Fibroblast of lung (primary cell): ENCODE measurements at regions not wholly inside any gene's neighbourhood (a gene's known extent, or its start where the extent isn't known, plus 50 kb on each side); places are given as distances from the start of the nearest gene placed in this dataset.
A peak's percentile ranks its signal among the peaks of the same experiment; 100 is the strongest.

Source experiments
- DNase-seq, 2 donors: peaks; one replicate each; pipeline versions ENCODE4 v3.0.0 to v3.0.0-alpha.2; 2010; ENCODE audit warnings: low read depth in 2 of 2
- H2AFZ ChIP-seq: 2 replicates; pipeline ENCODE4 v1.5.1; 2012; ENCODE audit warnings: low read length, control low read depth, inconsistent platforms
- H3K27ac ChIP-seq: 2 replicates; pipeline ENCODE4 v1.5.1; 2011; ENCODE audit warnings: low read length, control low read depth; ENCODE audit not compliant: insufficient read depth
- H3K27me3 ChIP-seq: 2 replicates; pipeline ENCODE4 v1.5.1; 2011; ENCODE audit warnings: mild to moderate bottlenecking, low read length; ENCODE audit not compliant: control insufficient read depth, insufficient read depth
- H3K36me3 ChIP-seq: 2 replicates; pipeline ENCODE4 v1.5.1; 2011; ENCODE audit warnings: low read length; ENCODE audit not compliant: control insufficient read depth, insufficient read depth
- H3K4me1 ChIP-seq: 2 replicates; pipeline ENCODE4 v1.5.1; 2011; ENCODE audit warnings: low read length; ENCODE audit not compliant: control insufficient read depth, insufficient read depth; ENCODE audit errors: extremely low read depth
- H3K4me2 ChIP-seq: 2 replicates; pipeline ENCODE4 v1.5.1; 2011; ENCODE audit warnings: low read length, control low read depth; ENCODE audit not compliant: insufficient read depth; ENCODE audit errors: extremely low read depth
- H3K4me3 ChIP-seq, 4 experiments: fragments of 200-600 bp in 1 of 4; sonication (generic) in 1 of 4; replicated peaks in 1 of 4; 2 replicates each; pipeline ENCODE4 v1.5.1; 2011 to 2016; ENCODE audit warnings: low read length in 4 of 4, low read depth in 3 of 4, mild to moderate bottlenecking in 3 of 4, control low read depth in 2 of 4, inconsistent platforms in 1 of 4, mixed read lengths in 1 of 4; ENCODE audit not compliant: insufficient read depth in 1 of 4; ENCODE audit errors: control extremely low read depth in 1 of 4
- H3K79me2 ChIP-seq: 2 replicates; pipeline ENCODE4 v1.5.1; 2012; ENCODE audit warnings: mild to moderate bottlenecking, low read length, inconsistent platforms; ENCODE audit not compliant: control insufficient read depth, insufficient read depth
- H3K9ac ChIP-seq: 2 replicates; pipeline ENCODE4 v1.5.1; 2011; ENCODE audit warnings: mild to moderate bottlenecking, low read length, control low read depth; ENCODE audit not compliant: insufficient read depth
- H3K9me3 ChIP-seq: 2 replicates; pipeline ENCODE4 v1.5.1; 2012; ENCODE audit warnings: low read depth, low read length; ENCODE audit not compliant: control insufficient read depth, insufficient read depth
- H4K20me1 ChIP-seq: 2 replicates; pipeline ENCODE4 v1.5.1; 2011; ENCODE audit warnings: low read length; ENCODE audit not compliant: control insufficient read depth, insufficient read depth; ENCODE audit errors: extremely low read depth
- CTCF ChIP-seq, 2 donors: IDR thresholded peaks in 1 of 2; conservative IDR thresholded peaks in 1 of 2; 1 replicate in 1 of 2; 2 replicates in 1 of 2; pipeline ENCODE4 v1.5.1; 2011 to 2012; ENCODE audit warnings: low read length in 2 of 2, control low read depth in 1 of 2, inconsistent platforms in 1 of 2, low read depth in 1 of 2, mild to moderate bottlenecking in 1 of 2
- EZH2 ChIP-seq: IDR thresholded peaks from 2 replicates; pipeline ENCODE4 v1.5.1; 2012; ENCODE audit warnings: low read length, control low read depth, mild to moderate bottlenecking; ENCODE audit errors: missing control alignments

- Histone ChIP-seq H3K9me3 (no peaks in the 10 kb centered on the region), H3K27me3 (no peaks in the 10 kb centered on the region), H4K20me1 (no peaks in the 10 kb centered on the region), H3K4me1 (no peaks in the 10 kb centered on the region), H3K36me3 (no peaks in the 10 kb centered on the region), H3K9ac (no peak overlapping the region), H3K4me3 (no peak overlapping the region), H3K4me2 (no peak overlapping the region), H3K79me2 (no peaks in the 10 kb centered on the region), H3K27ac (no peak overlapping the region), H2AFZ (no peak overlapping the region)
- DNase-seq: peak in 1 of 2 donors; percentile 8
- no peak for TF ChIP-seq EZH2
Measured at GRCh38 chr1:79646880-79647279, 640.4 kb upstream of the ADGRL4 start.

GRCh38 chr1:79638382-79638781 is 631.9 kb upstream of the ADGRL4 start:
- no peaks in the 10 kb centered on the region for H4K20me1 ChIP-seq
- no peaks in the 10 kb centered on the region for H3K27me3 ChIP-seq
- H3K79me2 ChIP-seq: no peaks in the 10 kb centered on the region
- H3K27ac ChIP-seq: no peak overlapping the region
- H3K4me1 ChIP-seq: no peaks in the 10 kb centered on the region
- DNase-seq: no peak
- no peak overlapping the region for H3K4me3 ChIP-seq
- TF ChIP-seq CTCF (conservative IDR thresholded peaks at IDR 0.05 in 1 of 2, IDR thresholded peaks at IDR 0.05 in 1 of 2; ENCODE audit: low read depth in 1 of 2, low read length in 2 of 2) (no peak), EZH2 (no peak)
- no peaks in the 10 kb centered on the region for H3K36me3 ChIP-seq
- no peaks in the 10 kb centered on the region for H3K9me3 ChIP-seq
- no peak overlapping the region for H2AFZ ChIP-seq
- H3K4me2 ChIP-seq: no peak overlapping the region
- H3K9ac ChIP-seq: no peak overlapping the region

- Histone ChIP-seq H3K9me3 (no peaks in the 10 kb centered on the region), H3K4me1 (no peaks in the 10 kb centered on the region), H3K9ac (no peak overlapping the region), H3K36me3 (no peaks in the 10 kb centered on the region), H3K4me2 (no peak overlapping the region), H3K27ac (no peak overlapping the region), H2AFZ (no peak overlapping the region), H3K27me3 (no peaks in the 10 kb centered on the region), H4K20me1 (no peaks in the 10 kb centered on the region), H3K4me3 (no peak overlapping the region), H3K79me2 (no peaks in the 10 kb centered on the region)
- peak; percentile 84 to 88 for DNase-seq
- TF ChIP-seq CTCF (conservative IDR thresholded peaks at IDR 0.05 in 1 of 2, IDR thresholded peaks at IDR 0.05 in 1 of 2; ENCODE audit: low read depth in 1 of 2, low read length in 2 of 2): no peak
- no peak for TF ChIP-seq EZH2
Measured at GRCh38 chr1:79633456-79633855, 626.9 kb upstream of the ADGRL4 start.
